ENCODE measurements at regions not wholly inside any gene's neighbourhood (a gene's known extent, or its start where the extent isn't known, plus 50 kb on each side); places are given as distances from the start of the nearest gene placed in this dataset.
A peak's percentile ranks its signal among the peaks of the same experiment; 100 is the strongest.

- Histone ChIP-seq H3K36me3 (ENCODE audit: control insufficient read depth in 2 of 2, extremely low read depth in 1 of 2, insufficient read depth in 2 of 2, low read length in 2 of 2) (no peaks in the 10 kb centered on the region), H3K9ac (ENCODE audit: control insufficient read depth, extremely low read depth, insufficient read depth, low read length) (no peak overlapping the region), H3K9me3 (ENCODE audit: control insufficient read depth, low read depth, low read length) (no peaks in the 10 kb centered on the region), H3K9me1 (ENCODE audit: control insufficient read depth, extremely low read depth, insufficient read depth, low read length) (no peaks in the 10 kb centered on the region), H3K79me2 (ENCODE audit: control insufficient read depth, insufficient read depth, low read length) (no peaks in the 10 kb centered on the region), H3K27me3 (ENCODE audit: control insufficient read depth, extremely low read depth, insufficient read depth, low read length) (no peaks in the 10 kb centered on the region), H4K20me1 (ENCODE audit: control insufficient read depth, extremely low read depth, insufficient read depth, low read length) (no peaks in the 10 kb centered on the region), H3K4me1 (ENCODE audit: control insufficient read depth, extremely low read depth, insufficient read depth, low read length) (peaks cover 16% of the 10 kb centered on the region), H3K4me2 (ENCODE audit: control insufficient read depth, extremely low read depth, insufficient read depth, low read depth, low read length) (no peak overlapping the region), H3K27ac (ENCODE audit: control insufficient read depth, insufficient read depth, low read length) (no peak overlapping the region), H3K4me3 (ENCODE audit: control insufficient read depth in 2 of 3, extremely low read depth in 1 of 3, insufficient read depth in 2 of 3, low read depth in 1 of 3, low read length in 3 of 3) (no peak overlapping the region), H2AFZ (ENCODE audit: control insufficient read depth, low read length) (no peak overlapping the region)
- DNase-seq (ENCODE audit: low read depth, low spot score) = no peak
- TF ChIP-seq CTCF (optimal IDR thresholded peaks at IDR 0.05 in 1 of 3, IDR thresholded peaks at IDR 0.05 in 1 of 3, conservative IDR thresholded peaks at IDR 0.05 in 1 of 3; ENCODE audit: extremely low read depth in 1 of 3, insufficient read depth in 2 of 3, low read length in 3 of 3) = no peak
- no peak for TF ChIP-seq EZH2 (IDR thresholded peaks at IDR 0.05; ENCODE audit: low read length)
- dilution Hi-C loops (cut with MboI; ENCODE audit: extremely low pct_ligation_motif_present, low sequenced_read_pairs) = no loop called here
- FAIRE-seq = peak; percentile 75
These were observed 650.9 kb downstream of the GATA3 start for GRCh38 chr10:8705415-8705814.

GRCh38 chr10:8712656-8713055, 658.2 kb downstream of the GATA3 start:
- Histone ChIP-seq H3K4me1 (ENCODE audit: control insufficient read depth, extremely low read depth, insufficient read depth, low read length) (no peaks in the 10 kb centered on the region), H3K36me3 (ENCODE audit: control insufficient read depth in 2 of 2, extremely low read depth in 1 of 2, insufficient read depth in 2 of 2, low read length in 2 of 2) (no peaks in the 10 kb centered on the region), H3K79me2 (ENCODE audit: control insufficient read depth, insufficient read depth, low read length) (no peaks in the 10 kb centered on the region), H3K27ac (ENCODE audit: control insufficient read depth, insufficient read depth, low read length) (no peak overlapping the region), H3K4me2 (ENCODE audit: control insufficient read depth, extremely low read depth, insufficient read depth, low read depth, low read length) (no peak overlapping the region), H3K27me3 (ENCODE audit: control insufficient read depth, extremely low read depth, insufficient read depth, low read length) (no peaks in the 10 kb centered on the region), H3K9ac (ENCODE audit: control insufficient read depth, extremely low read depth, insufficient read depth, low read length) (no peak overlapping the region), H2AFZ (ENCODE audit: control insufficient read depth, low read length) (no peak overlapping the region), H3K9me1 (ENCODE audit: control insufficient read depth, extremely low read depth, insufficient read depth, low read length) (no peaks in the 10 kb centered on the region), H3K9me3 (ENCODE audit: control insufficient read depth, low read depth, low read length) (no peaks in the 10 kb centered on the region), H3K4me3 (ENCODE audit: control insufficient read depth in 2 of 3, extremely low read depth in 1 of 3, insufficient read depth in 2 of 3, low read depth in 1 of 3, low read length in 3 of 3) (no peak overlapping the region), H4K20me1 (ENCODE audit: control insufficient read depth, extremely low read depth, insufficient read depth, low read length) (no peaks in the 10 kb centered on the region)
- FAIRE-seq (no peak), DNase-seq (ENCODE audit: low read depth, low spot score) (no peak)
- TF ChIP-seq CTCF (optimal IDR thresholded peaks at IDR 0.05 in 1 of 3, IDR thresholded peaks at IDR 0.05 in 1 of 3, conservative IDR thresholded peaks at IDR 0.05 in 1 of 3; ENCODE audit: extremely low read depth in 1 of 3, insufficient read depth in 2 of 3, low read length in 3 of 3) (no peak), EZH2 (IDR thresholded peaks at IDR 0.05; ENCODE audit: low read length) (no peak)
- dilution Hi-C loops (cut with MboI; ENCODE audit: extremely low pct_ligation_motif_present, low sequenced_read_pairs) = no loop called here
